IPS-NIHi7 (cell line): ENCODE measurements at regions not wholly inside any gene's neighbourhood (a gene's known extent, or its start where the extent isn't known, plus 50 kb on each side); places are given as distances from the start of the nearest gene placed in this dataset.
"Not testable (repeated sequence)": the region's sequence is repeated elsewhere in the genome, so short reads cannot be mapped to it uniquely, and the experiment has no call there.

Experiments
- DNase-seq: peaks from one replicate; pipeline ENCODE4 v3.0.0; 2012; ENCODE audit warnings: mixed read lengths; ENCODE audit errors: extremely low spot score

GRCh38 chr6:78807655-78808355 is 59.5 kb upstream of the IRAK1BP1 start:
- not testable (repeated sequence) for DNase-seq

- DNase-seq: no peak
Observed at GRCh38 chr6:78808356-78808891, 58.9 kb upstream of the IRAK1BP1 start.

- DNase-seq: no peak
Observed at GRCh38 chr6:78808933-78809332, 58.4 kb upstream of the IRAK1BP1 start.

- DNase-seq: peak; percentile 83
Observed at GRCh38 chr6:78810146-78810545, 57.2 kb upstream of the IRAK1BP1 start.

- no peak for DNase-seq
Observed at GRCh38 chr6:78810698-78811097, 56.7 kb upstream of the IRAK1BP1 start.
